Fibroblast of lung (primary cell): ENCODE measurements at regions not wholly inside any gene's neighbourhood (a gene's known extent, or its start where the extent isn't known, plus 50 kb on each side); places are given as distances from the start of the nearest gene placed in this dataset.

Experiments used
- CTCF ChIP-seq, 2 donors: IDR thresholded peaks in 1 of 2; conservative IDR thresholded peaks in 1 of 2; 1 replicate in 1 of 2; 2 replicates in 1 of 2; pipeline ENCODE4 v1.5.1; 2011 to 2012; ENCODE audit warnings: low read length in 2 of 2, control low read depth in 1 of 2, inconsistent platforms in 1 of 2, low read depth in 1 of 2, mild to moderate bottlenecking in 1 of 2
- EZH2 ChIP-seq: IDR thresholded peaks from 2 replicates; pipeline ENCODE4 v1.5.1; 2012; ENCODE audit warnings: low read length, control low read depth, mild to moderate bottlenecking; ENCODE audit errors: missing control alignments

GRCh38 chr3:171533702-171534101, 73.5 kb upstream of the TNIK start:
- TF ChIP-seq CTCF (conservative IDR thresholded peaks at IDR 0.05 in 1 of 2, IDR thresholded peaks at IDR 0.05 in 1 of 2; ENCODE audit: low read depth in 1 of 2, low read length in 2 of 2) (no peak), EZH2 (no peak)
